ENCODE measurements at regions not wholly inside any gene's neighbourhood (a gene's known extent, or its start where the extent isn't known, plus 50 kb on each side); places are given as distances from the start of the nearest gene placed in this dataset.

GRCh38 chr15:53324061-53324460 is 435.4 kb downstream of the WDR72 start:
- CTCF ChIA-PET = no interaction called here
- no peak for TF ChIP-seq CTCF (IDR thresholded peaks at IDR 0.05; ENCODE audit: unreplicated experiment)
- Mint-ChIP-seq H3K9me3 (ENCODE audit: low read depth, unreplicated experiment) (no peaks in the 10 kb centered on the region), H3K27ac (ENCODE audit: unreplicated experiment) (no peak overlapping the region), H3K4me3 (ENCODE audit: low read depth, unreplicated experiment) (no peak overlapping the region), H3K27me3 (ENCODE audit: unreplicated experiment) (no peaks in the 10 kb centered on the region), H3K4me1 (ENCODE audit: low read depth, unreplicated experiment) (peaks cover 14% of the 10 kb centered on the region), H3K36me3 (ENCODE audit: insufficient read depth, unreplicated experiment) (no peaks in the 10 kb centered on the region)
- intact Hi-C loops (cut with micrococcal nuclease; ENCODE audit: unreplicated experiment) = loop anchor here (5.0 to 10.0 kb wide), 2 partner anchors 231 to 542 kb away; no protein-coding TSS in a partner anchor
- DNase-seq = no peak
- no TSS peak for BruUV-seq (replicated peaks)

- intact Hi-C loops (cut with micrococcal nuclease; ENCODE audit: unreplicated experiment) = loop anchor here (2.0 to 10.0 kb wide), 3 partner anchors 132 to 541 kb away; no protein-coding TSS in a partner anchor
- peaks cover 14% of the 10 kb centered on the region for H3K4me1 Mint-ChIP-seq (ENCODE audit: low read depth, unreplicated experiment)
- no peak for TF ChIP-seq CTCF (IDR thresholded peaks at IDR 0.05; ENCODE audit: unreplicated experiment)
- H3K9me3 Mint-ChIP-seq (ENCODE audit: low read depth, unreplicated experiment) = no peaks in the 10 kb centered on the region
- no TSS peak for BruUV-seq (replicated peaks)
- CTCF ChIA-PET = interaction anchor here (0.8 kb wide), 1 partner anchor 10 kb away, joined by 4 read pairs; no protein-coding TSS in a partner anchor
- H3K36me3 Mint-ChIP-seq (ENCODE audit: insufficient read depth, unreplicated experiment) = no peaks in the 10 kb centered on the region
- DNase-seq = peak; percentile 74
- peak overlapping the region; percentile 14 for H3K27ac Mint-ChIP-seq (ENCODE audit: unreplicated experiment)
- no peak overlapping the region for H3K4me3 Mint-ChIP-seq (ENCODE audit: low read depth, unreplicated experiment)
- no peaks in the 10 kb centered on the region for H3K27me3 Mint-ChIP-seq (ENCODE audit: unreplicated experiment)
Measured at GRCh38 chr15:53323191-53323590, 436.3 kb downstream of the WDR72 start.

- H3K27me3 Mint-ChIP-seq (ENCODE audit: unreplicated experiment) = no peaks in the 10 kb centered on the region
- no peak for TF ChIP-seq CTCF (IDR thresholded peaks at IDR 0.05; ENCODE audit: unreplicated experiment)
- H3K9me3 Mint-ChIP-seq (ENCODE audit: low read depth, unreplicated experiment) = no peaks in the 10 kb centered on the region
- DNase-seq = no peak
- no peak overlapping the region for H3K4me3 Mint-ChIP-seq (ENCODE audit: low read depth, unreplicated experiment)
- intact Hi-C loops (cut with micrococcal nuclease; ENCODE audit: unreplicated experiment) = loop anchor here (5.0 to 10.0 kb wide), 2 partner anchors 234 to 539 kb away; no protein-coding TSS in a partner anchor
- no peaks in the 10 kb centered on the region for H3K36me3 Mint-ChIP-seq (ENCODE audit: insufficient read depth, unreplicated experiment)
- CTCF ChIA-PET = no interaction called here
- BruUV-seq (replicated peaks) = no TSS peak
- H3K27ac Mint-ChIP-seq (ENCODE audit: unreplicated experiment) = no peak overlapping the region
- H3K4me1 Mint-ChIP-seq (ENCODE audit: low read depth, unreplicated experiment) = peaks cover 14% of the 10 kb centered on the region
Measured at GRCh38 chr15:53320816-53321215, 438.6 kb downstream of the WDR72 start.

GRCh38 chr15:53312707-53313106 is 446.8 kb downstream of the WDR72 start:
- H3K4me3 Mint-ChIP-seq (ENCODE audit: low read depth, unreplicated experiment) = no peak overlapping the region
- CTCF ChIA-PET = interaction anchor here (1.1 kb wide), 1 partner anchor 10 kb away, joined by 4 read pairs; no protein-coding TSS in a partner anchor
- DNase-seq = no peak
- H3K36me3 Mint-ChIP-seq (ENCODE audit: insufficient read depth, unreplicated experiment) = no peaks in the 10 kb centered on the region
- no peaks in the 10 kb centered on the region for H3K4me1 Mint-ChIP-seq (ENCODE audit: low read depth, unreplicated experiment)
- BruUV-seq (replicated peaks) = no TSS peak
- H3K9me3 Mint-ChIP-seq (ENCODE audit: low read depth, unreplicated experiment) = no peaks in the 10 kb centered on the region
- H3K27me3 Mint-ChIP-seq (ENCODE audit: unreplicated experiment) = no peaks in the 10 kb centered on the region
- intact Hi-C loops (cut with micrococcal nuclease; ENCODE audit: unreplicated experiment) = no loop called here
- no peak for TF ChIP-seq CTCF (IDR thresholded peaks at IDR 0.05; ENCODE audit: unreplicated experiment)
- H3K27ac Mint-ChIP-seq (ENCODE audit: unreplicated experiment) = no peak overlapping the region
